HEK293 (cell line): ENCODE measurements at regions not wholly inside any gene's neighbourhood (a gene's known extent, or its start where the extent isn't known, plus 50 kb on each side); places are given as distances from the start of the nearest gene placed in this dataset.

ENCODE experiments used
- CTCF ChIA-PET: fragments of 350-600 bp; formaldehyde crosslinking; extraction: SDS; loops from one replicate; lab custom pipeline; 2021; ENCODE audit warnings: antibody characterized with exemption; lab: Yijun Ruan, JAX
- POLR2A ChIA-PET: fragments of 300-600 bp; formaldehyde crosslinking; extraction: SDS; loops from one replicate; lab custom pipeline; 2020; ENCODE audit warnings: antibody characterized with exemption, inconsistent platforms; lab: Yijun Ruan, JAX
- H3K27ac ChIP-seq: fragments of 200-500 bp; sonication (Bioruptor generic); 2 replicates; pipeline ENCODE4 v1.5.1; 2014; ENCODE audit warnings: low read depth, low read length, control low read depth, inconsistent platforms; ENCODE audit errors: extremely low read depth
- H3K36me3 ChIP-seq, 2 experiments: fragments of 200-500 bp in 1 of 2; sonication (Bioruptor generic) in 1 of 2; 1 replicate in 1 of 2; 2 replicates in 1 of 2; pipeline ENCODE4 v1.5.1; 2014 to 2017; ENCODE audit warnings: inconsistent platforms in 2 of 2, low read length in 2 of 2; ENCODE audit not compliant: control insufficient read depth in 2 of 2, insufficient read depth in 1 of 2
- H3K4me1 ChIP-seq: fragments of 200-500 bp; sonication (Bioruptor generic); 2 replicates; pipeline ENCODE4 v1.5.1; 2014; ENCODE audit warnings: mild to moderate bottlenecking, low read length, inconsistent platforms; ENCODE audit not compliant: control insufficient read depth, insufficient read depth
- H3K4me3 ChIP-seq: 2 replicates; pipeline ENCODE4 v1.5.1; 2011; ENCODE audit warnings: low read depth, mild to moderate bottlenecking, control low read depth, low read length, moderate library complexity
- H3K9me3 ChIP-seq: fragments of 200-500 bp; sonication (Bioruptor generic); 2 replicates; pipeline ENCODE4 v1.5.1; 2014; ENCODE audit warnings: low read depth, low read length, inconsistent platforms; ENCODE audit not compliant: control insufficient read depth, insufficient read depth
- IKZF3 ChIP-seq: fragments of 450-650 bp; IDR thresholded peaks from 2 replicates; pipeline ENCODE4 v1.5.0; 2018; ENCODE audit warnings: missing biosample characterization, mild to moderate bottlenecking, missing genetic modification characterization, moderate library complexity
- KLF1 ChIP-seq: fragments of 450-650 bp; formaldehyde crosslinking; IDR thresholded peaks from 2 replicates; pipeline ENCODE4 v1.5.1; 2016; ENCODE audit warnings: missing biosample characterization, missing genetic modification characterization
- MEIS1 ChIP-seq: sonication (generic); formaldehyde crosslinking; IDR thresholded peaks from 2 replicates; pipeline ENCODE4 v1.8.1; 2022; ENCODE audit warnings: missing genetic modification reagents, mild to moderate bottlenecking, borderline replicate concordance
- YY2 ChIP-seq: fragments of 450-650 bp; formaldehyde crosslinking; IDR thresholded peaks from 2 replicates; pipeline ENCODE4 v1.5.1; 2016; ENCODE audit warnings: missing biosample characterization, missing genetic modification characterization
- ZEB2 ChIP-seq: fragments of 450-650 bp; formaldehyde crosslinking; IDR thresholded peaks from 2 replicates; pipeline ENCODE4 v1.5.1; 2016; ENCODE audit warnings: missing biosample characterization, missing genetic modification characterization
- ZNF121 ChIP-seq: fragments of 450-650 bp; formaldehyde crosslinking; IDR thresholded peaks from 2 replicates; pipeline ENCODE4 v1.5.1; 2016; ENCODE audit warnings: missing biosample characterization, missing genetic modification characterization
- ZNF133 ChIP-seq: fragments of 450-650 bp; formaldehyde crosslinking; IDR thresholded peaks from 2 replicates; pipeline ENCODE4 v1.5.1; 2016; ENCODE audit warnings: missing biosample characterization, missing genetic modification characterization
- ZNF146 ChIP-seq: fragments of 450-650 bp; formaldehyde crosslinking; IDR thresholded peaks from 2 replicates; pipeline ENCODE4 v1.5.1; 2016; ENCODE audit warnings: missing biosample characterization, missing genetic modification characterization
- ZNF157 ChIP-seq: fragments of 450-650 bp; formaldehyde crosslinking; IDR thresholded peaks from 2 replicates; pipeline ENCODE4 v1.5.1; 2016; ENCODE audit warnings: missing biosample characterization, missing genetic modification characterization
- ZNF48 ChIP-seq: fragments of 450-650 bp; formaldehyde crosslinking; IDR thresholded peaks from 2 replicates; pipeline ENCODE4 v1.5.1; 2016; ENCODE audit warnings: missing biosample characterization, missing genetic modification characterization
- ZNF514 ChIP-seq: fragments of 450-650 bp; formaldehyde crosslinking; IDR thresholded peaks from 2 replicates; pipeline ENCODE4 v1.5.1; 2016; ENCODE audit warnings: missing biosample characterization, missing genetic modification characterization
- ZNF560 ChIP-seq: fragments of 450-650 bp; formaldehyde crosslinking; IDR thresholded peaks from 2 replicates; pipeline ENCODE4 v1.5.1; 2017; ENCODE audit warnings: missing biosample characterization, missing genetic modification characterization, borderline replicate concordance
- ZNF561 ChIP-seq: fragments of 450-650 bp; IDR thresholded peaks from 2 replicates; pipeline ENCODE4 v1.5.1; 2018; ENCODE audit warnings: missing biosample characterization, missing genetic modification characterization, borderline replicate concordance
- ZNF600 ChIP-seq: fragments of 450-650 bp; formaldehyde crosslinking; IDR thresholded peaks from 2 replicates; pipeline ENCODE4 v1.5.1; 2016; ENCODE audit warnings: missing biosample characterization, missing genetic modification characterization
- ZNF701 ChIP-seq: fragments of 450-650 bp; formaldehyde crosslinking; IDR thresholded peaks from 2 replicates; pipeline ENCODE4 v1.5.1; 2016; ENCODE audit warnings: missing biosample characterization, missing genetic modification characterization
- ZNF707 ChIP-seq: fragments of 450-650 bp; formaldehyde crosslinking; IDR thresholded peaks from 2 replicates; pipeline ENCODE4 v1.5.1; 2016; ENCODE audit warnings: missing biosample characterization, missing genetic modification characterization
- TF ChIP-seq, protein P1 (sequence below): fragments of 450-650 bp; formaldehyde crosslinking; IDR thresholded peaks from 2 replicates; pipeline ENCODE4 v1.5.1; 2016; ENCODE audit warnings: missing biosample characterization, missing genetic modification characterization
- TF ChIP-seq, protein P2 (sequence below): fragments of 450-650 bp; formaldehyde crosslinking; IDR thresholded peaks from 2 replicates; pipeline ENCODE4 v1.5.1; 2017; ENCODE audit warnings: missing biosample characterization, mild to moderate bottlenecking, missing genetic modification characterization, moderate library complexity
- TF ChIP-seq, protein P3 (sequence below): fragments of 450-650 bp; formaldehyde crosslinking; IDR thresholded peaks from 2 replicates; pipeline ENCODE4 v1.5.1; 2017; ENCODE audit warnings: missing biosample characterization, missing genetic modification characterization
- TF ChIP-seq, protein P4 (sequence below): fragments of 450-650 bp; formaldehyde crosslinking; IDR thresholded peaks from 2 replicates; pipeline ENCODE4 v1.5.1; 2016; ENCODE audit warnings: missing biosample characterization, missing genetic modification characterization
- TF ChIP-seq, protein P5 (sequence below): fragments of 450-650 bp; formaldehyde crosslinking; IDR thresholded peaks from 2 replicates; pipeline ENCODE4 v1.5.1; 2016; ENCODE audit warnings: missing biosample characterization, missing genetic modification characterization, borderline replicate concordance

DNA sequence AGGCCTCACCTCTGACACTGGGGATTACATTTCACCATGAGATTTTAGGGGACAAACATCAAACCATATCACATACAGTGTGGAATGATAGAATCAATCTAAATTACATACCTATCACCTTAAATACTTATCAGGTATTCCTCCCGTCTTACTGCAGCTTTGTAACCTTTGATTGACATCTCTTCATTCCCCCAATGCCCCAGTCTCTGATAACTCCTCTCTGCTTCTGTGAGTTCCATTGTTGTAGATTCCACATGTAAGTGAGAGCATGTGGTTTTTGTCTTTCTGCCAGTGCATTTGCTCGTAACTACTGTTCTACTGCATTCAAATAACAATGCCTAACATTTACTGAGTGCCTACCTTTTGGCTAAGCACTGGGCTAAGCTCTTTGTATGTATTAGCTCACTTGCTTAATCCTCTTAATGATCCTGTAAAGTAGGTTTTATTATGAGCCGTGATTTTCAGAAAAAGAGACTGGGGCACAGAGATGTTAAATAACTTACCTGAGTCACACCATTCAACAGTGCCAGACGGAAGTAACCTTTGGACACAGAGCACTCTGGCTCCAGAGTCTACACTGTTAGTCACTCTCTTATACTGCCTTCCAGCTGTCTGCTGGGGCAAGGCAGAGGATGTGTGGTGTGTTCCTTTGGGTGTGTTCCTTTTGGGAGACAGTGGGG, 63.7 kb upstream of the ESX1 start:
- no peak overlapping the region for H3K27ac ChIP-seq
- CTCF ChIA-PET = interaction anchor here (0.9 to 1.4 kb wide), 3 partner anchors 8 to 66 kb away, joined by 3 to 5 read pairs (median 3); no protein-coding TSS in a partner anchor

DNA sequence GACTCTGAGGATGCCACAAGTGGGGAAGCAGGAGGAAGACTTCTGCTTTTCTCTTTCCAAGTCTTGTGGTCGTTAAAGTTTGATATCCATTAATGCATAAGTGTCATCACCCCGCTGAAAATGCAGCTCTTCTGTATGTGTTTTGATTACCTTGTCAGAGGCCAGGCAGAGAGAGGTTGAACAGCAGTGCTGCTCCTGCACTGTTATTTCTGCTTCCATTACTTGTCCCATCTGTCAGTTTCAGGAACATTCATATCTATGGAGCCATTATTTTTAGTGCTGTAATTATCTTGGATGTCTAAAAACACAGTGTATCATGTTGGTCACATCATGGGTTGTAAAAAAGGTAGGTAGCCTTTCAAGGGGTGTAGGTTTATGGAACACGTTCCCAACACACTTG, 62.0 kb upstream of the ESX1 start:
- H3K9me3 ChIP-seq = no peaks in the 10 kb centered on the region
- H3K4me3 ChIP-seq = no peak overlapping the region
- H3K4me1 ChIP-seq = no peaks in the 10 kb centered on the region
- CTCF ChIA-PET = no interaction called here
- POLR2A ChIA-PET = no interaction called here
- H3K36me3 ChIP-seq = no peaks in the 10 kb centered on the region
- no peak for TF ChIP-seq ZNF157
- TF ChIP-seq, protein P1, sequence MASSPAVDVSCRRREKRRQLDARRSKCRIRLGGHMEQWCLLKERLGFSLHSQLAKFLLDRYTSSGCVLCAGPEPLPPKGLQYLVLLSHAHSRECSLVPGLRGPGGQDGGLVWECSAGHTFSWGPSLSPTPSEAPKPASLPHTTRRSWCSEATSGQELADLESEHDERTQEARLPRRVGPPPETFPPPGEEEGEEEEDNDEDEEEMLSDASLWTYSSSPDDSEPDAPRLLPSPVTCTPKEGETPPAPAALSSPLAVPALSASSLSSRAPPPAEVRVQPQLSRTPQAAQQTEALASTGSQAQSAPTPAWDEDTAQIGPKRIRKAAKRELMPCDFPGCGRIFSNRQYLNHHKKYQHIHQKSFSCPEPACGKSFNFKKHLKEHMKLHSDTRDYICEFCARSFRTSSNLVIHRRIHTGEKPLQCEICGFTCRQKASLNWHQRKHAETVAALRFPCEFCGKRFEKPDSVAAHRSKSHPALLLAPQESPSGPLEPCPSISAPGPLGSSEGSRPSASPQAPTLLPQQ = no peak
- TF ChIP-seq ZEB2 (tag by site-specific recombination) = no peak
- no peak for TF ChIP-seq IKZF3 (tag by site-specific recombination)
- TF ChIP-seq ZNF514 = no peak
- TF ChIP-seq ZNF600 (tag by site-specific recombination) = no peak
- no peak for TF ChIP-seq ZNF133 (tag by site-specific recombination)
- no peak for TF ChIP-seq KLF1 (tag by site-specific recombination)
- TF ChIP-seq ZNF561 (tag by site-specific recombination) = no peak
- TF ChIP-seq ZNF48 (tag by site-specific recombination) = no peak
- no peak for TF ChIP-seq ZNF707 (tag by site-specific recombination)
- TF ChIP-seq, protein P2, sequence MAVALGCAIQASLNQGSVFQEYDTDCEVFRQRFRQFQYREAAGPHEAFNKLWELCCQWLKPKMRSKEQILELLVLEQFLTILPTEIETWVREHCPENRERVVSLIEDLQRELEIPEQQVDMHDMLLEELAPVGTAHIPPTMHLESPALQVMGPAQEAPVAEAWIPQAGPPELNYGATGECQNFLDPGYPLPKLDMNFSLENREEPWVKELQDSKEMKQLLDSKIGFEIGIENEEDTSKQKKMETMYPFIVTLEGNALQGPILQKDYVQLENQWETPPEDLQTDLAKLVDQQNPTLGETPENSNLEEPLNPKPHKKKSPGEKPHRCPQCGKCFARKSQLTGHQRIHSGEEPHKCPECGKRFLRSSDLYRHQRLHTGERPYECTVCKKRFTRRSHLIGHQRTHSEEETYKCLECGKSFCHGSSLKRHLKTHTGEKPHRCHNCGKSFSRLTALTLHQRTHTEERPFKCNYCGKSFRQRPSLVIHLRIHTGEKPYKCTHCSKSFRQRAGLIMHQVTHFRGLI (tag by site-specific recombination) = no peak
- TF ChIP-seq ZNF560 (tag by site-specific recombination) = no peak
- no peak for TF ChIP-seq ZNF146 (tag by site-specific recombination)
- TF ChIP-seq, protein P3, sequence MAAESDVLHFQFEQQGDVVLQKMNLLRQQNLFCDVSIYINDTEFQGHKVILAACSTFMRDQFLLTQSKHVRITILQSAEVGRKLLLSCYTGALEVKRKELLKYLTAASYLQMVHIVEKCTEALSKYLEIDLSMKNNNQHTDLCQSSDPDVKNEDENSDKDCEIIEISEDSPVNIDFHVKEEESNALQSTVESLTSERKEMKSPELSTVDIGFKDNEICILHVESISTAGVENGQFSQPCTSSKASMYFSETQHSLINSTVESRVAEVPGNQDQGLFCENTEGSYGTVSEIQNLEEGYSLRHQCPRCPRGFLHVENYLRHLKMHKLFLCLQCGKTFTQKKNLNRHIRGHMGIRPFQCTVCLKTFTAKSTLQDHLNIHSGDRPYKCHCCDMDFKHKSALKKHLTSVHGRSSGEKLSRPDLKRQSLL = no peak
- TF ChIP-seq, protein P4, sequence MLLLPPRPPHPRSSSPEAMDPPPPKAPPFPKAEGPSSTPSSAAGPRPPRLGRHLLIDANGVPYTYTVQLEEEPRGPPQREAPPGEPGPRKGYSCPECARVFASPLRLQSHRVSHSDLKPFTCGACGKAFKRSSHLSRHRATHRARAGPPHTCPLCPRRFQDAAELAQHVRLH (tag by site-specific recombination) = no peak
- TF ChIP-seq, protein P5, sequence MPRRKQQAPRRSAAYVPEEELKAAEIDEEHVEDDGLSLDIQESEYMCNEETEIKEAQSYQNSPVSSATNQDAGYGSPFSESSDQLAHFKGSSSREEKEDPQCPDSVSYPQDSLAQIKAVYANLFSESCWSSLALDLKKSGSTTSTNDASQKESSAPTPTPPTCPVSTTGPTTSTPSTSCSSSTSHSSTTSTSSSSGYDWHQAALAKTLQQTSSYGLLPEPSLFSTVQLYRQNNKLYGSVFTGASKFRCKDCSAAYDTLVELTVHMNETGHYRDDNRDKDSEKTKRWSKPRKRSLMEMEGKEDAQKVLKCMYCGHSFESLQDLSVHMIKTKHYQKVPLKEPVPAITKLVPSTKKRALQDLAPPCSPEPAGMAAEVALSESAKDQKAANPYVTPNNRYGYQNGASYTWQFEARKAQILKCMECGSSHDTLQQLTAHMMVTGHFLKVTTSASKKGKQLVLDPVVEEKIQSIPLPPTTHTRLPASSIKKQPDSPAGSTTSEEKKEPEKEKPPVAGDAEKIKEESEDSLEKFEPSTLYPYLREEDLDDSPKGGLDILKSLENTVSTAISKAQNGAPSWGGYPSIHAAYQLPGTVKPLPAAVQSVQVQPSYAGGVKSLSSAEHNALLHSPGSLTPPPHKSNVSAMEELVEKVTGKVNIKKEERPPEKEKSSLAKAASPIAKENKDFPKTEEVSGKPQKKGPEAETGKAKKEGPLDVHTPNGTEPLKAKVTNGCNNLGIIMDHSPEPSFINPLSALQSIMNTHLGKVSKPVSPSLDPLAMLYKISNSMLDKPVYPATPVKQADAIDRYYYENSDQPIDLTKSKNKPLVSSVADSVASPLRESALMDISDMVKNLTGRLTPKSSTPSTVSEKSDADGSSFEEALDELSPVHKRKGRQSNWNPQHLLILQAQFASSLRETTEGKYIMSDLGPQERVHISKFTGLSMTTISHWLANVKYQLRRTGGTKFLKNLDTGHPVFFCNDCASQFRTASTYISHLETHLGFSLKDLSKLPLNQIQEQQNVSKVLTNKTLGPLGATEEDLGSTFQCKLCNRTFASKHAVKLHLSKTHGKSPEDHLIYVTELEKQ (tag by site-specific recombination) = no peak
- H3K27ac ChIP-seq = no peak overlapping the region

More for the DNA sequence above, 63.7 kb upstream of the ESX1 start:
- no peaks in the 10 kb centered on the region for H3K4me1 ChIP-seq
- TF ChIP-seq MEIS1 (CRISPR knock-in tag) (peak; percentile 77; the same call in 1 of the 2 replicates), ZNF701 (tag by site-specific recombination) (no peak), YY2 (tag by site-specific recombination) (no peak), ZNF121 (tag by site-specific recombination) (no peak)
- TF ChIP-seq, all 188 proteins: peak for 1
- Histone ChIP-seq H3K36me3 (no peaks in the 10 kb centered on the region), H3K4me3 (no peak overlapping the region), H3K9me3 (no peaks in the 10 kb centered on the region)
- POLR2A ChIA-PET = no interaction called here
